ENCODE measurements at regions not wholly inside any gene's neighbourhood (a gene's known extent, or its start where the extent isn't known, plus 50 kb on each side); places are given as distances from the start of the nearest gene placed in this dataset.

GRCh38 chr20:60984666-60985065 is 267.4 kb upstream of the CDH4 start:
- DNase-seq, result peak; percentile 69

GRCh38 chr20:60986506-60987156 is 265.4 kb upstream of the CDH4 start:
- DNase-seq, result no peak

- DNase-seq, result no peak
Observed at GRCh38 chr20:60990061-60990460, 262.0 kb upstream of the CDH4 start.

GRCh38 chr20:60990643-60991042 is 261.4 kb upstream of the CDH4 start:
- no peak for DNase-seq

- no peak for DNase-seq
Observed at GRCh38 chr20:60993433-60994044, 258.5 kb upstream of the CDH4 start.

GRCh38 chr20:60999250-60999649 is 252.8 kb upstream of the CDH4 start:
- DNase-seq, result no peak

GRCh38 chr20:61002090-61002489 is 250.0 kb upstream of the CDH4 start:
- no peak for DNase-seq

GRCh38 chr20:61014491-61014890 is 237.6 kb upstream of the CDH4 start:
- DNase-seq, result no peak

GRCh38 chr20:61015602-61016001 is 236.5 kb upstream of the CDH4 start:
- DNase-seq, result no peak

- no peak for DNase-seq
Observed at GRCh38 chr20:61019322-61019721, 232.7 kb upstream of the CDH4 start.

- DNase-seq, result no peak
Observed at GRCh38 chr20:61023612-61024011, 228.4 kb upstream of the CDH4 start.

- no peak for DNase-seq
Observed at GRCh38 chr20:61024390-61024789, 227.7 kb upstream of the CDH4 start.

- DNase-seq, result no peak
Observed at GRCh38 chr20:61025536-61025935, 226.5 kb upstream of the CDH4 start.

- no peak for DNase-seq
Observed at GRCh38 chr20:61026173-61026572, 225.9 kb upstream of the CDH4 start.

- no peak for DNase-seq
Observed at GRCh38 chr20:61026731-61027130, 225.3 kb upstream of the CDH4 start.

- DNase-seq, result peak; percentile 25
Observed at GRCh38 chr20:61027218-61027617, 224.8 kb upstream of the CDH4 start.

- DNase-seq, result no peak
Observed at GRCh38 chr20:61030130-61030529, 221.9 kb upstream of the CDH4 start.

GRCh38 chr20:61031101-61031830 is 220.8 kb upstream of the CDH4 start:
- DNase-seq, result no peak

GRCh38 chr20:61037498-61037897 is 214.6 kb upstream of the CDH4 start:
- no peak for DNase-seq

GRCh38 chr20:61041481-61041880 is 210.6 kb upstream of the CDH4 start:
- DNase-seq, result no peak

- no peak for DNase-seq
Observed at GRCh38 chr20:61042506-61043385, 209.3 kb upstream of the CDH4 start.

- no peak for DNase-seq
Observed at GRCh38 chr20:61043681-61044080, 208.4 kb upstream of the CDH4 start.

GRCh38 chr20:61044499-61044898 is 207.6 kb upstream of the CDH4 start:
- no peak for DNase-seq

All from NCI-H1092 (cell line).